ENCODE measurements at regions not wholly inside any gene's neighbourhood (a gene's known extent, or its start where the extent isn't known, plus 50 kb on each side); places are given as distances from the start of the nearest gene placed in this dataset.

GRCh38 chr4:84441758-84442377 lies 57.2 kb downstream of the NKX6-1 start:
- DNase-seq: no peak

GRCh38 chr4:84439996-84440395 lies 59.1 kb downstream of the NKX6-1 start:
- no peak for DNase-seq

- no peak for DNase-seq
These were observed 62.3 kb downstream of the NKX6-1 start for GRCh38 chr4:84436812-84437211.

GRCh38 chr4:84434344-84434743 lies 64.7 kb downstream of the NKX6-1 start:
- DNase-seq: no peak

GRCh38 chr4:84433633-84434222 lies 65.4 kb downstream of the NKX6-1 start:
- DNase-seq: no peak

- no peak for DNase-seq
These were observed 66.4 kb downstream of the NKX6-1 start for GRCh38 chr4:84432713-84433112.

- DNase-seq: no peak
These were observed 78.5 kb downstream of the NKX6-1 start for GRCh38 chr4:84420608-84421007.

- no peak for DNase-seq
These were observed 79.9 kb downstream of the NKX6-1 start for GRCh38 chr4:84419201-84419600.

GRCh38 chr4:84417997-84418709 lies 80.9 kb downstream of the NKX6-1 start:
- no peak for DNase-seq

- no peak for DNase-seq
These were observed 85.1 kb downstream of the NKX6-1 start for GRCh38 chr4:84413976-84414375.

- no peak for DNase-seq
These were observed 85.6 kb downstream of the NKX6-1 start for GRCh38 chr4:84413480-84413879.

GRCh38 chr4:84412062-84412461 lies 87.0 kb downstream of the NKX6-1 start:
- DNase-seq: no peak

GRCh38 chr4:84407554-84408407 lies 91.3 kb downstream of the NKX6-1 start:
- no peak for DNase-seq

GRCh38 chr4:84403656-84404055 lies 95.4 kb downstream of the NKX6-1 start:
- no peak for DNase-seq

- DNase-seq: no peak
These were observed 97.3 kb downstream of the NKX6-1 start for GRCh38 chr4:84401701-84402306.

GRCh38 chr4:84394386-84394785 lies 104.7 kb downstream of the NKX6-1 start:
- DNase-seq: no peak

- DNase-seq: no peak
These were observed 106.0 kb downstream of the NKX6-1 start for GRCh38 chr4:84392951-84393590.

- no peak for DNase-seq
These were observed 109.7 kb downstream of the NKX6-1 start for GRCh38 chr4:84389406-84389805.

- no peak for DNase-seq
These were observed 113.9 kb downstream of the NKX6-1 start for GRCh38 chr4:84385203-84385602.

- no peak for DNase-seq
These were observed 114.3 kb downstream of the NKX6-1 start for GRCh38 chr4:84384801-84385200.

GRCh38 chr4:84381759-84382158 lies 117.3 kb downstream of the NKX6-1 start:
- no peak for DNase-seq

GRCh38 chr4:84379917-84380641 lies 119.0 kb downstream of the NKX6-1 start:
- no peak for DNase-seq
